Aorta (tissue), 5 donors: ENCODE measurements at regions not wholly inside any gene's neighbourhood (a gene's known extent, or its start where the extent isn't known, plus 50 kb on each side); places are given as distances from the start of the nearest gene placed in this dataset.
A peak's percentile ranks its signal among the peaks of the same experiment; 100 is the strongest.

Experiments
- ATAC-seq: fragments of 200-7000 bp; cut with Tn5 transposase; one replicate; pipeline ENCODE4 v1.9.1; 2022; ENCODE audit warnings: moderate library complexity; ENCODE audit not compliant: low FRiP score
- DNase-seq, 2 donors: peaks; one replicate each; pipeline ENCODE4 v3.0.0-alpha.2; 2020
- H3K27ac ChIP-seq, 2 donors: one replicate each; pipeline ENCODE4 v1.5.1; 2013; ENCODE audit warnings: low read length in 2 of 2, mild to moderate bottlenecking in 2 of 2, moderate library complexity in 2 of 2, control low read depth in 1 of 2, inconsistent platforms in 1 of 2, low read depth in 1 of 2
- H3K27me3 ChIP-seq, 2 donors: one replicate each; pipeline ENCODE4 v1.6.1; 2013; ENCODE audit warnings: control low read depth in 1 of 2, low read length in 1 of 2, mild to moderate bottlenecking in 1 of 2, moderate library complexity in 1 of 2; ENCODE audit not compliant: insufficient read depth in 2 of 2, control insufficient read depth in 1 of 2
- H3K36me3 ChIP-seq, 2 donors: one replicate each; pipeline ENCODE4 v1.6.1; 2013; ENCODE audit warnings: control low read depth in 1 of 2, low read length in 1 of 2, mild to moderate bottlenecking in 1 of 2; ENCODE audit not compliant: insufficient read depth in 2 of 2, control insufficient read depth in 1 of 2
- H3K4me1 ChIP-seq, 2 donors: one replicate each; pipeline ENCODE4 v1.6.1; 2013; ENCODE audit warnings: low read length in 2 of 2, control low read depth in 1 of 2, mild to moderate bottlenecking in 1 of 2, moderate library complexity in 1 of 2; ENCODE audit not compliant: insufficient read depth in 2 of 2, control insufficient read depth in 1 of 2
- H3K4me3 ChIP-seq, 2 donors: one replicate each; pipeline ENCODE4 v1.5.1; 2013; ENCODE audit warnings: low read length in 2 of 2, control low read depth in 1 of 2, mild to moderate bottlenecking in 1 of 2
- H3K9me3 ChIP-seq: one replicate; pipeline ENCODE4 v1.6.1; 2013; ENCODE audit warnings: mild to moderate bottlenecking, low read length; ENCODE audit not compliant: control insufficient read depth
- WGBS, 2 donors: extraction: QIAGEN DNeasy Blood & Tissue Kit; methylation state at CpG; one replicate each; pipeline ENCODE4 v1.1.7; 2013; 5-methylcytosine and 5-hydroxymethylcytosine counted together
- intact Hi-C, 2 donors: fragments of 100-400 bp; cut with DNase I; formaldehyde crosslinking; loops; one replicate each; pipeline versions ENCODE4 v1.14.2 to v1.15.0; 2022
- donor health status: healthy with polysubstance abuse.
- donor health status: Bipolar disorder and iron deficiency.
- donor health status: DM: no; HTN: no; CAD: no.
- donor health status: DM: no; HTN: no; CAD: no.
- donor health status: DM: yes; HTN: yes; CAD: no.

DNA sequence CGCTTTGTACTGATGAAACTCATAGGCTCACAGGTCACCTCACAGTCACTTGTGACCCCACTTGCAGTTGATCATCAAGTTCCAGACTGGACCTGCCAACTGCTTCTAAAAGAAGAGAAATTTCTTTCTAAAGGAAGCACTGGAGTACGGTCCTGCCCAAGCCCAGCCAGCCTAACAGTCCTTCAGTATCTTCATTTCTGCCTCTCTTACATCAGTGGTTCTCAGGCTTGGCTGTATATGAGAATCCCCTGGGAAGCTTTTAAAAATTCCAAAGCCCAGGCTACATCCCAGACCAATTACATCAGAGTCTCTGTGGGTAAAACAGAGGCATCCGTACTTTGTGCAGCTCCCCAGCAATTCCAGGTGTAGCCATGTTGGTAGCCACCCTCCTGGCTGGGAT lies 282.1 kb downstream of the NFIB start:
- H3K27ac ChIP-seq, result peak overlapping the region in 1 of 2 donors; percentile 49
- 23% methylated on average over 3 of the region's 3 CpGs for WGBS, 2 donors
- no peaks in the 10 kb centered on the region for H3K9me3 ChIP-seq
- ATAC-seq (no peak), DNase-seq (no peak)
- H3K27me3 ChIP-seq, result no peaks in the 10 kb centered on the region
- H3K4me3 ChIP-seq, result no peak overlapping the region
- H3K4me1 ChIP-seq, result peaks cover 7 to 10% of the 10 kb centered on the region in 2 donors
- intact Hi-C loops, result loop anchor here (5.0 to 10.0 kb wide), 2 partner anchors 65 to 283 kb away; partner anchors contain the start of gene NFIB (in 1 of the 2)
- H3K36me3 ChIP-seq, result no peaks in the 10 kb centered on the region

DNA sequence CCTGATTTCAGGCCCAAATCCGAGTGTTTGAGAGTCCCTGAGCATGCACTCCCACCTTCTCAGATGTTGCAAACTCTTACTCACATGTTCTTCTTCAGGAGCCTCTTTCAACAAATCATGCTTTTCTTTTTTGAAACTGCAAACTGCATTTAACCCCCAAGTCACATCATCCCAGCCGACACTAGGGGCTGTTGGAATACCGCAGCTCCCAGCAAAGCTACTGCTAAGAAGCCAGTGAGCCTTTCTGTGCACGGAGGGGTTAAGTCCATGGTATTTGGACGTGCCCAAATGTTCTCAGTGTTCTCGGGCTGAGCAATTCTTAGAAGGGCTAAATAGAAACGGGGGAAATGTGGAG lies 282.9 kb downstream of the NFIB start:
- intact Hi-C loops, result loop anchor here (5.0 to 10.0 kb wide), 2 partner anchors 66 to 284 kb away; partner anchors contain the start of gene NFIB (in 1 of the 2)
- Histone ChIP-seq H3K36me3 (no peaks in the 10 kb centered on the region), H3K27ac (peak overlapping the region; percentile 92 to 100), H3K9me3 (no peaks in the 10 kb centered on the region), H3K27me3 (no peaks in the 10 kb centered on the region), H3K4me1 (peaks cover 7 to 10% of the 10 kb centered on the region in 2 donors), H3K4me3 (no peak overlapping the region)
- ATAC-seq, result peak; percentile 72
- 4 to 7% methylated on average over 7 of the region's 7 CpGs for WGBS, 2 donors
- peak in 1 of 2 donors; percentile 47 for DNase-seq

DNA sequence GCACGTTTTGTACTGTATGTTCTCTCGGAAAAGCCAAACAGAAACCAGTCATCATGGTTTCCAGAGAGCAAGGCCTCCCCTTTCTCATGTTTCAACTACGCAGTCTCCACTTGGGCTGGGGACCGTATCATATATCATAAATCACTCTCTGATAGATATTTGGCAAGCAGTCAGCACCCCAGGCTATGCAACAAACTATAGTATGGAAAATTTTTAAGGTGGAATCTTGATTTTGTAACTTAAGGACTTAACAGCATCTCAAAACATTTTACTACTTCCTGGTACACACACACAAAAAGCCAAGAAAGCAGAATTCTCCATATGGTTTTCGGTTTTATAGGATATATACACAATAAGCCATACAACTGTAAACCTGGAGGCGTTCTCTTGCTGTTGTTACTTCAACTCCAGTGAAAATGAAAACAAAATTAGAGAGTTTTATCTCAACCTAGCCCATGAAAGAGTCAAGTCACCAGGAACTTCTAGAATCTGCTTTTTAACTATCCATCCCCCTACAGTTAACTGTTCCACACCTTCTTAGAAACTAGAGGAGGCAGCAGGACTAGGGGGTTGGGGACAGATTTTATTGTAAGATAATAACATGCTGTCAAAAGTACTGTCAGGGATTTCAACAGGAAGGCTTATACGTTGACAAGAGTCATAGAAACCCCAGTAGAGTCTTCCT lies 283.4 kb downstream of the NFIB start:
- WGBS, 2 donors, result 0 to 6% methylated on average over 7 of the region's 7 CpGs
- no peak for DNase-seq
- Histone ChIP-seq H3K4me1 (peaks cover 7 to 10% of the 10 kb centered on the region in 2 donors), H3K4me3 (peak overlapping the region in 1 of 2 donors; percentile 64), H3K27ac (peak overlapping the region; percentile 92 to 100), H3K9me3 (no peaks in the 10 kb centered on the region), H3K27me3 (no peaks in the 10 kb centered on the region), H3K36me3 (no peaks in the 10 kb centered on the region)
- ATAC-seq, result peak; percentile 72
- intact Hi-C loops, result loop anchor here (5.0 to 10.0 kb wide), 2 partner anchors 67 to 284 kb away; partner anchors contain the start of gene NFIB (in 1 of the 2)

DNA sequence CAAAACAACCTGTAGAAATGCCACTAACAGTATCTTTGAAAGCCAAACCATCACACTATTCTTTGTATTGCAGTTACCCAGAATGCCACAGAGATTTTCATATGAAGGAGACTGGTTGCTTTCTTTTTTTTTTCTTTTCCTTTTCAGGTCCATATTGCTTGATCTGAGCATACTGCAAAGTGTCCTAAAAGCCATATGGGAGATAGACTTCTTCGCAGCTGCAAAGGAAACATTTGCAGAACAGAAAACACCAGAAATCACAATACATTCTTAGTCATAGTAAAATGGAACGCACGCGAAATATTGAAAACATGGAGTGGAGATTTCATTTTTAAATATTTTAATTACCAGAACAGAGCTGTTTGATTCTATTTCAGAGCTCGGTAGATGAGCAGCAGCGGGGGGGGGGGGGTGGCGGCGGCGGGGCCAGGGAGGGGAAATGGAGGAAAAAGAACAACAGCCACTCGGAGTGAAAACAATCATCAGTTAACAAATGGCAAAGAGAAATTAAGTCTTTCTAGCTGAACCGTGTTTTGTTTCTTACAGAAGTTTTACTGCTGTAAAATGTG lies 284.1 kb downstream of the NFIB start:
- Histone ChIP-seq H3K36me3 (no peaks in the 10 kb centered on the region), H3K27ac (peak overlapping the region; percentile 74 to 100), H3K9me3 (no peaks in the 10 kb centered on the region), H3K4me3 (peak overlapping the region in 1 of 2 donors; percentile 64), H3K4me1 (peaks cover 6 to 10% of the 10 kb centered on the region in 2 donors), H3K27me3 (no peaks in the 10 kb centered on the region)
- WGBS, 2 donors, result 7% methylated on average over 8 to 11 of the region's 11 CpGs
- ATAC-seq (no peak), DNase-seq (no peak)
- intact Hi-C loops, result loop anchor here (5.0 to 10.0 kb wide), 2 partner anchors 67 to 285 kb away; partner anchors contain the start of gene NFIB (in 1 of the 2)

DNA sequence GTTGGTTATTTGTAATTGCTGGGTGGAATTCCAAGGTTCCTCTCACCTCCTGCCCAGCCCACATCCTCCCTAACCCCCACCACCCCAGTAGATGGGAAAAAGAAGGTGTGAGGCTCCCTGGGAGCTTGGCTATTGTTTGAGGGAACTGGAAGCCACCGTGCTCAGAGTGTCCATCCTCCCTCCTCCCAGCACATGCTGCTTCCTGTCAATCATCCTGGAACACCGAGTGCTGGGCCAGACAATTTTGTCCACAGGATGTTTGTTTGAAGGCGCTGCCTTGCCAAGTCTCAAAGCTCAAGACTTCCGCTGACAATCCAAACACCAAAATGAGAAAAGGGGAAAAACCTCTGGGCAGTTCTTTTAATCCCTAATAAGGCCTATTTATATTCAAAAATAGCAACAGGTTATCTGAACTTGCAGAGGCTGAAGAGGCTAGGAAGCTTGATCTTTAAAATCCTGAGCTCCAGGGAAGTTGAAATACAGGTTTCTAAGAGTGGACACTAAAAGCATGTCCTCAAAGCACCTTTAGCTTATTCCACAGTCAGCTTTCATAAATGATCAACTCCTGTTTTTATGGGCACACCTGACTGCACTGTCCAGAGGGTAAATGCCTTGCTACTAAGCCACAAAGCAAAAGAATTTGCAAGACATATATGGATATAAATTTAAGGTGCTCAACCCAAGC lies 286.7 kb downstream of the NFIB start:
- Histone ChIP-seq H3K27ac (peak overlapping the region; percentile 44 to 76), H3K4me1 (peaks cover 6 to 15% of the 10 kb centered on the region in 2 donors), H3K27me3 (no peaks in the 10 kb centered on the region), H3K36me3 (no peaks in the 10 kb centered on the region), H3K9me3 (no peaks in the 10 kb centered on the region), H3K4me3 (no peak overlapping the region)
- 1 to 3% methylated on average over 4 of the region's 4 CpGs for WGBS, 2 donors
- intact Hi-C loops, result no loop called here
- ATAC-seq, result no peak
- peak in 1 of 2 donors; percentile 68 for DNase-seq

DNA sequence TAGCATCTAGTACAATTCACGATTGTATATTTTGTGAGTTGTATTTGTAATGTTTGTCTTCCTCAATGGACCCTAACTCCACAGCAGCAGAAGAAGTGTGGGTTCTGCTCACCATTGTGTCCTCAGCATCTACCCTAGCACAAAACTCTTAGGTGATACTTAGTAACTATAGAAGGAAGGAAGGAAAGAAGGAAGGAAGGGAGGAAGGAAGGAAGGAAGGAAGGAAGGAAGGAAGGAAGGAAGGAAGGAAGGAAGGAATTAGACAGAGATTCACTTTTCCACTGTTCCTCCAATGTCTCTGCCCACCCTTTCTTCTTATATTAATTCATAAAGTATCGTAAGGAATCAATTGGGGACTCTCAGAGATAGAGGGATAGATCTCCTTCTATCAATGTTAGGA lies 288.2 kb downstream of the NFIB start:
- no peak for DNase-seq
- H3K4me1 ChIP-seq, result peaks cover 6 to 13% of the 10 kb centered on the region in 2 donors

DNA sequence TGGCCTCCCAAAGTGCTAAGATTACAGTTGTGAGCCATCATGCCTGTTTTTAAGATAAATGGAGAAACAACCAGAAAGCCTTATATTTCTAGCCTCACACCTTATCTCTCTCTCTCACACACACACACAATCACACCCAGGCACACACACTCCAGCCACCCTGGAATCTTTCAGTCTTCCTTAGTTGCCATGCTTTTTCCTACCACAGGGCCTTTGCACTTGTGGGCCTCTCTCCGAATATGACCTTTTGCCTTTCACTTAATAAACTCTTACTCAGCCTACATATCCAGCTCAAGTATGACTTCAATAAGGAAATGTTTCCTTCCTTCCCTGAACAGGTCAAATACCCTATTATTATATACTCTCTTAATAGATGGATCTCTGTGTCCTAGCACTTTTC lies 290.7 kb downstream of the NFIB start:
- no peak overlapping the region for H3K4me3 ChIP-seq
- ATAC-seq (no peak), DNase-seq (no peak)
- no peak overlapping the region for H3K27ac ChIP-seq
- H3K36me3 ChIP-seq, result no peaks in the 10 kb centered on the region
- WGBS, 2 donors, result 95 to 96% methylated on average over 1 of the region's 1 CpG
- H3K27me3 ChIP-seq, result no peaks in the 10 kb centered on the region
- intact Hi-C loops, result no loop called here
- H3K9me3 ChIP-seq, result no peaks in the 10 kb centered on the region
- peaks cover 6 to 13% of the 10 kb centered on the region in 2 donors for H3K4me1 ChIP-seq

More for the DNA sequence above, 288.2 kb downstream of the NFIB start:
- H3K27ac ChIP-seq, result no peak overlapping the region
- H3K36me3 ChIP-seq, result no peaks in the 10 kb centered on the region
- intact Hi-C loops, result no loop called here
- 42 to 44% methylated on average over 2 of the region's 2 CpGs for WGBS, 2 donors
- H3K27me3 ChIP-seq, result no peaks in the 10 kb centered on the region
- no peaks in the 10 kb centered on the region for H3K9me3 ChIP-seq
- ATAC-seq, result no peak
- no peak overlapping the region for H3K4me3 ChIP-seq

DNA sequence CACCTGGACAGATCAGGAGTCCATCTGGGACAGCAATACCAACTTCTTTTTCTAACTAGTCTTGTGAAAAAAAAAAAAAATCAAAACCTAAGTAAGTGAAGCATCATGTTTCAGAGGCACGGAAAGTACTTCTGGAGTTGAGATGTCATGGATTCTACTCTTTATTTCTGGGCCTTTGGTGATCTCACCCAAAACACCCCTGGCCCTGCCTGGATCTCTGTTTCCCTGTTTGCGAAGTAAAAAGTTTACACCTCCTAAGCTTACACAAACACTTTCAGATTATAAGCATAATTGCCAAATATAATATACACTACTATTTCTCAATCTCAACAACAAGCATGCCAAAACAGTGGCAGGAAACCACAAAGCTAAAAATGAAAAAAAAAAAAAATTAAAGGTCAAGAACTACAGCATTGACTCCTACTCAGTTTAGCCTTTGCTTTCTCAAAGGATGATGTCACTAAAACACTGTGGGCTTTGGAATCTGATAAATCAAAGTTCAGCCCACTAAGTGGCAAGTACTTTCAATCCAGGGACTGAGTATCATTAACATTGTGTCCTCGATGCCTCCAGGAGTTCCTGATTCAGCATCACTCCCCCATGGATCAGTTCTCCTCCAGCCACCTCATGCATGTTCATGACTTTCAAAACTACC lies 291.9 kb downstream of the NFIB start:
- intact Hi-C loops, result no loop called here
- Histone ChIP-seq H3K27ac (no peak overlapping the region), H3K4me3 (no peak overlapping the region), H3K27me3 (no peaks in the 10 kb centered on the region), H3K4me1 (peaks cover under 1 to 8% of the 10 kb centered on the region in 2 donors), H3K9me3 (no peaks in the 10 kb centered on the region), H3K36me3 (no peaks in the 10 kb centered on the region)
- no peak for DNase-seq
- ATAC-seq, result no peak
- WGBS, 2 donors, result 37 to 40% methylated on average over 3 of the region's 3 CpGs
